ENCODE measurements at regions not wholly inside any gene's neighbourhood (a gene's known extent, or its start where the extent isn't known, plus 50 kb on each side); places are given as distances from the start of the nearest gene placed in this dataset.

- TF ChIP-seq GRHL2 (CRISPR knock-in tag; IDR thresholded peaks at IDR 0.05; ENCODE audit: insufficient replicate concordance, severe bottlenecking) = no peak
- no peak for TF ChIP-seq USF1 (CRISPR knock-in tag; IDR thresholded peaks at IDR 0.05)
- no peak for TF ChIP-seq RORB (CRISPR knock-in tag; IDR thresholded peaks at IDR 0.05)
- TF ChIP-seq E2F1 (CRISPR knock-in tag; IDR thresholded peaks at IDR 0.05) = no peak
- TF ChIP-seq AR (CRISPR knock-in tag; IDR thresholded peaks at IDR 0.05) = no peak
- TF ChIP-seq MYBL2 (CRISPR knock-in tag; IDR thresholded peaks at IDR 0.05) = no peak
- TF ChIP-seq ZNF416 (CRISPR knock-in tag; IDR thresholded peaks at IDR 0.05) = no peak
Observed at GRCh38 chr4:42344309-42344708, 53.0 kb upstream of the SHISA3 start (continued).

- H3K9me3 Mint-ChIP-seq = no peaks in the 10 kb centered on the region
- no peak overlapping the region for H3K4me3 Mint-ChIP-seq
- H3K36me3 Mint-ChIP-seq = no peaks in the 10 kb centered on the region
- H3K27me3 Mint-ChIP-seq (ENCODE audit: low read depth) = peaks cover 2% of the 10 kb centered on the region; the same call in 1 of the 2 replicates
- ATAC-seq = no peak
- TF ChIP-seq TEAD1 (CRISPR knock-in tag; IDR thresholded peaks at IDR 0.05) = no peak
- TF ChIP-seq ATF1 (CRISPR knock-in tag; IDR thresholded peaks at IDR 0.05) = no peak
- TF ChIP-seq SMAD3 (CRISPR knock-in tag; IDR thresholded peaks at IDR 0.05; ENCODE audit: borderline replicate concordance) = no peak
- TF ChIP-seq MAX (CRISPR knock-in tag; IDR thresholded peaks at IDR 0.05) = no peak
- no peak for TF ChIP-seq USF2 (CRISPR knock-in tag; IDR thresholded peaks at IDR 0.05)
- TF ChIP-seq E2F5 (CRISPR knock-in tag; IDR thresholded peaks at IDR 0.05) = no peak
- no peak for TF ChIP-seq NR3C1 (CRISPR knock-in tag; conservative IDR thresholded peaks at IDR 0.05; ENCODE audit: low read depth)
- no peak for TF ChIP-seq RORB (CRISPR knock-in tag; IDR thresholded peaks at IDR 0.05)
- ChIA-PET POLR2A (interaction anchor here (1.0 kb wide), 1 partner anchor 10 kb away, joined by 4 read pairs; no protein-coding TSS in a partner anchor), CTCF (no interaction called here)
- H3K27ac Mint-ChIP-seq = no peak overlapping the region
- peaks cover 40% of the 10 kb centered on the region for H3K4me1 Mint-ChIP-seq
- DNase-seq (ENCODE audit: low spot score) = no peak
Observed at GRCh38 chr4:42344749-42345148, 52.5 kb upstream of the SHISA3 start.

GRCh38 chr4:42345962-42346544, 51.2 kb upstream of the SHISA3 start:
- DNase-seq (ENCODE audit: low spot score) (no peak), ATAC-seq (no peak)
- Mint-ChIP-seq H3K9me3 (no peaks in the 10 kb centered on the region), H3K27ac (no peak overlapping the region), H3K4me3 (no peak overlapping the region), H3K27me3 (ENCODE audit: low read depth) (peaks cover 2% of the 10 kb centered on the region; the same call in 1 of the 2 replicates), H3K4me1 (peaks cover 32% of the 10 kb centered on the region), H3K36me3 (no peaks in the 10 kb centered on the region)
- TF ChIP-seq NR3C1 (CRISPR knock-in tag; conservative IDR thresholded peaks at IDR 0.05; ENCODE audit: low read depth) = no peak
- ChIA-PET CTCF (no interaction called here), POLR2A (interaction anchor here (1.2 kb wide), 1 partner anchor 311 kb away, joined by 3 read pairs; the partner anchor contains the start of gene ATP8A1)

All from WTC11 (cell line).